Erythroblast (primary cell): ENCODE measurements at regions not wholly inside any gene's neighbourhood (a gene's known extent, or its start where the extent isn't known, plus 50 kb on each side); places are given as distances from the start of the nearest gene placed in this dataset.

ENCODE experiments used
- DNase-seq, 2 experiments: peaks; one replicate each; lab custom pipeline; 2025; lab: John Stamatoyannopoulos, UW
- GATA1 ChIP-seq: IDR thresholded peaks from 2 replicates; pipeline ENCODE4 v1.6.1; 2011; ENCODE audit warnings: low read depth, mild to moderate bottlenecking, control low read depth, low read length, moderate library complexity
- POLR2A ChIP-seq: IDR thresholded peaks from 2 replicates; pipeline ENCODE4 v1.6.1; 2011; ENCODE audit warnings: mild to moderate bottlenecking, low read length

GRCh38 chr11:33475993-33476392 is 218.8 kb downstream of the HIPK3 start:
- TF ChIP-seq GATA1, result no peak
- TF ChIP-seq POLR2A, result no peak
- peak in 1 of 2 experiments; percentile 11 for DNase-seq

GRCh38 chr11:33474866-33475265 is 217.7 kb downstream of the HIPK3 start:
- no peak for TF ChIP-seq GATA1
- no peak for DNase-seq

GRCh38 chr11:33471541-33471940 is 214.4 kb downstream of the HIPK3 start:
- no peak for TF ChIP-seq GATA1
- TF ChIP-seq POLR2A, result no peak
- no peak for DNase-seq

- no peak for DNase-seq
- no peak for TF ChIP-seq POLR2A
- TF ChIP-seq GATA1, result no peak
These were observed 210.8 kb downstream of the HIPK3 start for GRCh38 chr11:33467966-33468365.

- DNase-seq, result no peak
These were observed 205.9 kb downstream of the HIPK3 start for GRCh38 chr11:33463059-33463458.

GRCh38 chr11:33461369-33462125 is 204.4 kb downstream of the HIPK3 start:
- no peak for TF ChIP-seq GATA1
- no peak for TF ChIP-seq POLR2A
- DNase-seq, result no peak

More at GRCh38 chr11:33463059-33463458, 205.9 kb downstream of the HIPK3 start:
- TF ChIP-seq POLR2A (no peak), GATA1 (no peak)

- TF ChIP-seq GATA1 (no peak), POLR2A (no peak)
These were observed 200.8 kb downstream of the HIPK3 start for GRCh38 chr11:33457948-33458347.

GRCh38 chr11:33455867-33456463 is 198.8 kb downstream of the HIPK3 start:
- DNase-seq, result no peak
- TF ChIP-seq GATA1, result no peak

More at GRCh38 chr11:33457948-33458347, 200.8 kb downstream of the HIPK3 start:
- DNase-seq, result no peak

- TF ChIP-seq POLR2A (no peak), GATA1 (no peak)
- no peak for DNase-seq
These were observed 197.1 kb downstream of the HIPK3 start for GRCh38 chr11:33454264-33454663.

GRCh38 chr11:33452836-33453624 is 195.8 kb downstream of the HIPK3 start:
- TF ChIP-seq POLR2A (no peak), GATA1 (no peak)
- no peak for DNase-seq

GRCh38 chr11:33451364-33451763 is 194.2 kb downstream of the HIPK3 start:
- no peak for DNase-seq
- TF ChIP-seq GATA1 (no peak), POLR2A (no peak)

GRCh38 chr11:33449798-33450197 is 192.6 kb downstream of the HIPK3 start:
- DNase-seq, result no peak
- TF ChIP-seq GATA1 (no peak), POLR2A (no peak)

- DNase-seq, result no peak
- no peak for TF ChIP-seq GATA1
These were observed 191.4 kb downstream of the HIPK3 start for GRCh38 chr11:33448461-33449130.

GRCh38 chr11:33445761-33446161 is 188.6 kb downstream of the HIPK3 start:
- TF ChIP-seq POLR2A (no peak), GATA1 (no peak)
- no peak for DNase-seq
